GM19240 (cell line): ENCODE measurements at regions not wholly inside any gene's neighbourhood (a gene's known extent, or its start where the extent isn't known, plus 50 kb on each side); places are given as distances from the start of the nearest gene placed in this dataset.

Experiments
- DNase-seq: peaks from one replicate; pipeline ENCODE4 v3.0.0; 2011; ENCODE audit warnings: low spot score; ENCODE audit not compliant: insufficient read length

DNA sequence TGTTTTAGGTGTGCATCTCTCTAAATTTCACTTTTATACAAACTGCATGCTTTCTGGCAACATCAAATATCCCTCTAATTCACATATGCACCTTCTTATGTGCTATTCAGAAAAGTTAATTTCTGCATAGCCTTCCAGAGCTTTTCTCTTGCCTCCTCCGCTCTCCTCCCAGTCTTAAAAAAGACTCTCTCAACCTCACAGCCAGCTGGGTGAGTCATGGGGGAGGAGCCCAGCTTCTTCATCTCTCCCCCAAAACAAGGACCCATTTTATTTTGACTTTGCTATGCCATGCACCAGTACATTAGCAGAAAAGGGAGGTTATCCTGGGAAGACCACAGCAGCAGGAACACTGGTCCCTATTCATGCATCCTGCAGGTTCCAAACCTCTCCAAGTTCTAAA, 234.4 kb downstream of the KCNA4 start:
- no peak for DNase-seq

DNA sequence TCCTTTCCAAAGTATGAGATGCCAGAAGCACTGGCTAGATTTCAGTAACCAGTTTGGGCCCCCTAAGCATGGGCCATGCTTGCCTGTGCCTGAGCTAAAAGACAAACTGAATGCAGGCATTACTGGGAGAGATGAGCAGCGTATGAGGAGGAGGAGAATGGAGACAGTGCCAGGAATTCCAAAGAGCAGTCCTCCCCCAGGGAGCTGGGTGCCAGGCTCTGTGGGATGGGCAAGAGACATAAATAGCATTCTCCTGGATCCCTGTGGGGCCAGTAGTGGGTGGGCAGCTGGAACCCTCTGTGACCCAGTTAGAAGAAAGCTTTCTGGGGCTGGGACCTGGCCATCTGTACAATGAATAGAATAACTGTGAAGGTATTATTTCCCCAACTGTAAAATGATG, 235.6 kb downstream of the KCNA4 start:
- DNase-seq, result no peak

DNA sequence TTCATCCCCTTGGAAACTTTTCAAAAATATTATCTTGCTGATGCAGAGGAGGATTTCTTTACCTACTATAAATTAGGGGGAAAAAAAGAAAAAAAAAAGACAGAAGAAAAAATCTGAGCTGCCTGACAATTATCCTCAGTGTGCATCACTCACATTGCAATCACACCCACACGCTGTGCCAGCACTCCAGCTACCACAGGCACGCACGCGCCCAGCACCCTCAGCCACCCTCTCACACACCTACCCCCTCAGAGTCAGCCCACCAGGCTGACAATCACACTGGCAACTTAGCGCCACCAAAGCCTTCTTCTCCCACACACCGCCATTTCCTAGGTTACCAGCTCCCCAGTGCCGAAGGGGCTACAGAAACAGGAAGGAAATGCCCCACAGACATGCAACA, 236.1 kb downstream of the KCNA4 start:
- no peak for DNase-seq

DNA sequence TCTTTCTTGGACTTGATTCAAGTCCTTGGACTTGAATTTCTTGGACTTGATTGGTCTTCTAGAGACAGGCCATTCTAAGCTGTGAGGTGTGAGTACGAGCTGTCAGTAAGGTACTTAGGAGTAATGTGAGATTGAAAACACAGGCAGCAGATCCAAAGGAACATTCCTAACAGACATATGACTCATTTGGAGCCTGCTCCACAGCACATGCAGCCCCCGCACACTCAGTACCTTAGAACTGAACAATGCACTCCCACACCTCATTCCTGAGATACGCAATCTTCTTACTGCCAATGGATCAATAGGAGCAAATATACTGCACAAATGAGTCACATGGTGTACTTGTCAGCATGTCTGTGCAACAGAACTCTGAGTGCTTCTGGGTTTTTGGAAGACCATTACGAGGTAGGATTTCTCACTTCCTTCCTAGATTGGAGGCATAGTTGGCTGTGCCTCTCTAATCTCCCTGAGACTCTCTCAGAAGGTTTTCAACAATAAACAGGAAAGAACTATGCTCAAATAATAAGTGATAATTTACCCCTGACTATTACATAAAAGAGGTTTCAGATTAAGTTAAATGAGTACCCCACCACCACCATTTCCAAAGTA, 243.1 kb downstream of the KCNA4 start:
- DNase-seq, result no peak

DNA sequence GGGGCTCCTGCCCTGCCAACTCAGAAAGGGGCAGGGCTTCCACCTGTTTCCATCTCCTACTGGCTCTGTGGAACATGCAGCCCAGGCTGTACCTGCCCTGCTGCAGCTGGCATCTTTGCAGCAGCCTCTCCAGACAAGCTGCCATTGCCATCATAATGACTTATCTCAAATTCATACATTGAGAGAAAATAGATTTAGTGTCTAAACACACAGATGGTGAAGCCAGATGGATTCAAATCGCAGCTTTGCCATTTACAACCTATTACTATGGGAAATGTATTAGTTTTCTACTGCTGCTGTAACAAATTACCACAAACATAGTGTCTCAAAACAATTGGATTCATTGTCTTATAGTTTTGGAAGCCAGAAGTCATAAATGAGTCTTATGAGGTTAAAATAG, 260.0 kb downstream of the KCNA4 start:
- DNase-seq, result no peak

DNA sequence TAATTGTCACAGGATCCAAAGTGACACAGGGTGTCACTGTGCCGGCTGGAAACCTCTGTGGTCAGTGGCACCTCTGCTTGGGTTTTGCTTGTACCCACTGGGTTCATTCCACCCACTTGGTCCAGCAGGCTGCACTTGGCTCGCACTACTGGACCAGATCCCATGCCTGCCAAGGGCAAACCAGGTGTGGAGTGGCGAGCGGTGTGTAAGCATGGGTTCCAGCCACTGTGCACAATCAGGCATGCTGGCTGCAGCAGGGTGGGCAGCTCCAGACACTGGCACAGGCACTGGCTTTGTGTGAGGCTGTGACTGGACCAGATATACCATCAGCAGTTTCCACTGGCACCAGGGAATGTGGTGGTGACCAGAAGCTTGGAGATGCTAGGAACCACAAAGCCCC, 261.4 kb downstream of the KCNA4 start:
- no peak for DNase-seq

DNA sequence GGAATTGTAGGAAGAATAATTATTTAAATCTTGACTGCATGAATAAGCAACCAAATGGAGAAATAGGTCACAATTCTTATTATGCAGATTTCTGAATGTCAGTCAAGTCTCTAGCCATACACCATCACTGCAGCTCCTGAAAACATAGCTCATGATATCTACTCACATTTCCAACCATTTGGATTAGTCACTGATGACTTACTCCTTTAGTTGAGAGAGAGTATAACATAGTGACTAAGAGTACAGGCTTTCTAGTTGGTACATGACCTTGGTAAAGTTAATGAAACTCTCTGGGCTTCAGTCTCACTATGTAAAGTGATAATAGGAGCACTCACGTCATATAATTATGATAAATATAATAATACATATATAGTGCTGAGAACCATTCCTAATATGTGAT, 265.2 kb downstream of the KCNA4 start:
- no peak for DNase-seq

DNA sequence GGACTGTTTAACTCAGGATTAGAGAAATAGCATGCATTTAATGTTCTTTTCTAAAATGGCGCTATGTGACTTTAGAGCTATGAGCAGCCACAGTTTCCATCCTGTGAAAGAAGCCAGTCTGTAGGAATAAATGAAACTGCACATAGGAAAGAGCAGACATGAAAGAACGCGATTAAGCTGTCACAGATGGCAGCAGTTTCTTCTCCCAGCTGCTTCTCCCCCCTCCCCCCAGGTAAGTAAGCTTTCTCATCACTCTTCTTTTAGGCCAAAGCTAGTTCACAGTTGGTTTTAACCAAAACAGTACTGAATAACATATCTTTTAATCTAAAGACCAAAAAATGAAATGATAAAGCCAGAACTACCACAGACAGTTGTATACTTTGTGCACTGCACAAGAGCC, 266.4 kb downstream of the KCNA4 start:
- DNase-seq, result no peak

DNA sequence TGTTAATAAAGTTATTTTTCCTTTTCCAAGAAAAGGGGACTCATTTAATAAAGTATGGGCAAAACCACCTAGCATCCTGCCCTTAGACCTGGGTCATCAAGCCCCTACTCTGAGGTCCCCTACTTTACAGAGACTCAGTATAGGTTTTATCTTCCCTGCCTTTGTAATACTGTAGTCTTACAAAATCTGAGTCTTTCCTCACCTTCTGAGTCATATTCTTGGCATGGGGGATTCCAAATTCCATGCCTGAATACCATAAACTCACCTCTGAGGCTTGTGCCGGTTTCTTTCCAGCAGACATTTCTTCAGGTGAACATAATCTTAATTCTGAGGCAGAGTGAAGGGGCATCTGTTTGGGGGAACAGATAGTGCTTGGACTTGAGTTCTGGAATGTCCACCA, 282.5 kb downstream of the KCNA4 start:
- no peak for DNase-seq

DNA sequence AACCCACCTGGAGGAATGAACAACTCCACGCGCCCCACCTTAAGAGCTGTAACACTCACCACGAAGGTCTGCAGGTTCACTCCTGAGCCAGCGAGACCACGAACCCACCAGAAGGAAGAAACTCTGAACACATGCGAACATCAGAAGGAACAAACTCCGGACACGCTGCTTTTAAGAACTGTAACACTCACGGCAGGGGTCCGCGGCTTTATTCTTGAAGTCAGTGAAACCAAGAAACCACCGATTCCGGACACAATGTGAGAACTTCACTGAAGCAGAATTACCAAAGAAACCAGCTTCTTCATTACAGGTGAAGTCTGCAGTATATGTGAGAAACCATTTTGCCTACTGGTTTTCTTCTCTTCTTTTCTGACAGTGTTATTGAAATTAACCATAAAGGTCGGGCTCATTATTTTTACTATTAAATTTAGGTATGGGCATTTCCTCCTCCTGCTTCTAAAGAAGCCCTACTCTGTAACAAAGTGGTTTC, 303.0 kb downstream of the KCNA4 start:
- DNase-seq, result no peak

DNA sequence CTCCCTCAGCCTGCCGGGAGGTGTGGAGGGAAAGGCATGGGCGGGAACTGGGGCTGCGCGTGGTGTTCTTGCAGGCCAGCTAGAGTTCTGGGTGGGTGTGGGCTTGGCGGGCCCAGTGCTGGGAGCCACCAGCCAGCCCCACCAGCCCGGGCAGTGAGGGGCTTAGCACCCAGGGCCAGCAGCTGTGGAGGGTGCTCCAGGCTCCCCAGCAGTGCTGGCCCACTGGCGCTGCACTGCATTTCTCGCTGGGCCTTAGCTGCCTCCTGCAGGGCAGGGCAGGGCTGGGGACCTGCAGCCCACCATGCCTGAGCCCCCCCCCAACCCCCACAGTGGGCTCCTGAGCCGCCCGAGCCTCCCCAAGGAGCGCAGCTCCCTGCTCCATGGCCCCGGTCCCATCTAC, 304.2 kb downstream of the KCNA4 start:
- no peak for DNase-seq

DNA sequence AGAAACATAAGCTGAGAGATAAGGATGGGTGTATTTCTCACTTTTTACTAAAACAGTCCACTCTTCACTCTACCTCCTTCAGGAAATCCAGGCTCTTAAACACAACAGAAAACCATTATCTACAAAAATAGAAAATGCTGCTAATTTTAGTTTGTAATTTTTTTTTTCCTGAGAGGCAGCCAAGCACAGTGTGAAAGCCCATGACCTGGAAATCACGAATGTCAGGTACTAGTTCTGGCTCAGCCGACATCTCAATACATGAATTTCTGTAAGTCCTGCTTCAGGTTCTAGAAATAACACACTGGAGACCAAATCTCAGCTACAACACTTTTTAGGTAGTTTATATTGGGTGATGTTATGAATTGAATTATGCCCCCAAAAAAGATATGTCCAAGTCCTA, 308.9 kb downstream of the KCNA4 start:
- no peak for DNase-seq

DNA sequence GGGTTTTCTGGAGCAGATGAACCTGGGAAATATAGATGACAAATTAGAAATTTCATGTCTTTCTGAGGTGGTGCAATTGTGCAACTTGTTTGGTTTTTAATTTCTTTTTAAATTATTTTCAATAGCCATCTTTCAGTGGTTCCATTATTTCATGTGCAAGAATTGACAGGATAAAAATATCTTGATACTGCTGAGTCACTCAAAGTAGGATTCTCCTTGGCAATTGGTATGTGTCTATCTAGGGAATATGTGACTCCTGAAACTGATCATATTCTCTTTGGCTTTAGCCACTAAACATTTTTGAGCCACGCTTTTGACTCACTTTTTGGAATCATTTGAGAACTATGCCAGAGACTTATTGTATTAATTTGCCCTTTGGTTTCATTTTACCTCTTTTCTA, 331.5 kb downstream of the KCNA4 start:
- DNase-seq, result no peak

DNA sequence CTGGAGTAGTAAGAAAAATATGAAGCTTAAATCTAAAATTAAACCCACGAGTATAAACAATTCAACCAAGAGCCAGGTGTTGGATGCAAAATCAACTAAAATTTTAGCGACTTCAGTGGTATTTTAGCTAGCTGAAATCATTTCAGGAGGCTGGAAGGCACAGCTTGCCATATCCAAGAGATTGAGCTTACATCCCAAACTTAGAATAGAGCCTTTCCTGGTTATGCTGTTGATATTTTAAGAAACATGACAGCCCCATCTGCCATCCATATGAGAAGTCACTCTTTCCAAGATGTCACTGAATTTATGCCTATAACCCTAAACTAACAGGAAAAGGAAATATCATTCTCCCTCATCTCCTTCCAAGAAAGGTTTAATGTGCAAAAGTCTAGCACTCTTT, 334.0 kb downstream of the KCNA4 start:
- no peak for DNase-seq

DNA sequence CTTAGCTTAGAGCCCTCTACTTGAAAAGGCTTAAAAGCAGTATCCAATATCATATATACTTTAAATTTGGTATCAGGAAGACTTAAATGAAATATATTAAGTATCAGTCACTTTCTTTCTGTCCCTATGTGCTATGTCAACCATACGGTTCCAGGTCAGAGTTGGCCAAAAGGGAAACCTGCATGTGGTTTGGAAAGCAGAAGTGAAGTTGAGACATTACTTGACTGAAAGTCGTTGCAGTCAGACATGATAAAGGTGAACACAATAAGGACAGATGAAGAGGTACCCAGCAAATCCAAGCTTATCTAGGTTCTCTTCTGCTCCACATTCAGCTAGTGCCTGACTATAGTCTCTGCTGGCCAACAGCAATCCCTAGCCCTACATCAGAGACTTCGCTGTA, 336.8 kb downstream of the KCNA4 start:
- no peak for DNase-seq

DNA sequence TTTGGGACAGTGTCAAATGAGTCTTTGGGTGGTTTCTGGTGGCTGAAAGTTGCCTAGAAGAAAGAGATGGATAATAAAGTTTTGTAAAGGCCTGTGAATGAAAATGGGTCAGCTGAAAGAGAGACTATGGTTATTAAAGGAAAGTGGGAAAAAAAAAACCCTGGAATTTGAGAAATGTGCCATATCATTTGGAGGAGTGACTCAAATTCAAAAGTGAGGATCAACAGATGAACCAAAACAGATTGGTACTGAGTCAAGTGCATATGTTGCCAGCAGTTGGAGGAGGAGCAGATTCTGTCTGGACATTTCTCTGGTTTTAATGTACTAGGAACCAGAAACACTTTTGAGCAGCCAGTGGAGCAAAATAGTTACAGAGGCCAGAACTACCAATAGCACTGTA, 339.8 kb downstream of the KCNA4 start:
- no peak for DNase-seq

DNA sequence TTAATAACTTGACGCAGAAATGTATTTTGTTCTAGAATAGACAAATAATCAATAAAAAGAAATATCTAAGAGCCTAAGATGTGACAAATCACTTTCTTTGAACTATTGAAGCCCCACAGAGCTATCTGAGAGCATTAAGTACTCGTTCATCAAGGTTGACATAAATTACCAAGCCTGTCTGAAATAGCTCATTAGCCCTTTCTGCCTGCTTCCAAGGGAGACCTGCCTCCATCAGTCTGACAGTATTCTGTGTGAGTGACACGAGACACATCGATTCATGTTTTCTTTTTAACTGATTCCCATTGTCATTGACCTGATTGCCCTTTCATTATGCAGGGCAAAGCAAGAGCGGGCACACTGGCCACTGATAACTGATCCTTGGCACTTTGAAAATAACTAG, 347.5 kb downstream of the KCNA4 start:
- DNase-seq, result no peak

DNA sequence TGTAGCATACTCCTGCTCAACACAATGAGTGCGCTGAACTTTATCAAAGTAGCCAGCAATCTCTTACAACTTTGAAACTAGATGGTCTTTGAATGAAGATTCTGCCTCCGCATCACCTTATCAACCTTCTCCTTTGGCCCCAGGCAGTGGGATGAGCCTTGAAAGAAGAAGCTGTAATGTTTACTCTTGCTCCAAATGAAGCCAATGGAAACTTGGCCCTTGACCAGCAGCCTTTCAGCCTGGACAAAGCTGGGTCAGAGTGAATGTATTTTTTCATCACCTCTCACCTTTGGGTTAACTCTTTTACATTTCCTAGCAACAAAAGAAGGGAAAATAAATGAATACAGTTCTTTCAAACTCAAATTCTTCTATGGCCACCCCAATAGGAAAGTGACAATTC, 359.1 kb downstream of the KCNA4 start:
- no peak for DNase-seq

DNA sequence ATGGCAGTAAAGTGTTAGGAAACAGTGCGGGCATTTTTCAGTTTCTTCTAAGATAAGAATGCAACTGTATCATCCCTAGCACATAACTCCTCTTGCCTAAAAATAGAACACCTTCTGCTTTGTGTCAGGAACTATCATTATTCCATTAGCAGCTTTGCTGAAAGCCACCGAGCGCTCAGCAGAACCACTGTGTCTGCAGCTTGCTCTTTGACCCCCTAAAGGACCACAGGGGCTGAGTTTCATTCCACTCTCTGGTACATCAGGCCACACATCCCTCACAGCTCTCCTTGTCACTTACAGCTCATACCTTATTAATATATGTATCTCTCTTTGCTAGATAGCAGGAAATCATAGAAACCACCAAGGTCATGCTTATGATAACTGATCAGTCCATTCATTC, 360.2 kb downstream of the KCNA4 start:
- no peak for DNase-seq

DNA sequence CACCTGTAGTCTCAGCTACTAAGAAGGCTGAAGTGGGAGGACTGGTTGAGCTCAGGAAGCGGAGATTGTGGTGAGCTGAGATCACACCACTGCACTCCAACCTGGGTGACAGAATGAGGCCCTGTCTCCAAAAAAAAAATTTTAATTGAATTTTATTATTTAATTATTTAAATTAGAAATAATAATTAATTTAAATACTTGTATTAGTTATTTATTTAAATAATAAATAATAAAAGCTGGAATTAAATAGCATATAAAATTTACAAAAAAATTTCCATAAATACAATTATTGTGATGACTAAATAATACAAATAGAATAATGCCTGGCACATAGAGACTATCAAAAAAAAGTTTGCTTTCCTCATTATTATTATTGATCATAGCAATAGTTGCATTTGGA, 371.5 kb downstream of the KCNA4 start:
- no peak for DNase-seq

DNA sequence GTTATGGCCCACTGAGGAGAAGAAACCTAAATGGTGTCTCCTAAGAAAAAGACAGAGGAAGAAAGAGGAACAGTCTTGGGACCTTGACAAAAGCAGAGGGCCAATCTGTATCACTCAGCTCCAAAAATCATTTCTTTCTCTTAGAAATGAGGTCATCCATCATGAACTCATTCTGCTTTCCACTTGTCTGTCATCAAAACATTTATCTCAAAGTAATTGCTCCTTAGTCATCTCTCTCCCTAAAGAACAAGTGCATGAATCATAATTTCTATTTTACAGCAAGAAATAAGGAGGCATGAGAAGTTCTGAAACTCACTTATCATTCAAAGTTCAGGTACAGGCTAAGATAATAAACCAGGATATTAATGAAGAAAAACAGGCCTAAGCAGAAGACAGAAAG, 375.6 kb downstream of the KCNA4 start:
- no peak for DNase-seq

DNA sequence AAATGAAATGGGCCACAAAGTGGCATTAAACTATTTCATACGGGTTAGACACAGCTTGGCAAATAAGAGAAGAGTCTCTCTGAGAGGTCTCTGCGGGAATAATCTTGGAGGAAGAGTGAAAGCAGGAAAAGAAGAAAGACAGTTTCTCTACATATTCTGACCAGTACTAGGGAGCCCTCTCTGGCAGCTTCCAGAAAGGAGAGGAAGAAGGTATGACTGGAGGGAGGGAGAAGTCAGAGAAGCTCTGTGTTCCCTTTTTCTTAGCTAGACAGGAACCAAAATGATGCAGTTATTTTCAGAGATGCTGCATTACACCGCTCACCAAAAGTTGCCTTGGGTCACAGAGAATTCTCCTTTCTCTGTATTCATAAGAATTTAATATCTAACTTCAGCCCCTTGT, 382.1 kb downstream of the KCNA4 start:
- no peak for DNase-seq

DNA sequence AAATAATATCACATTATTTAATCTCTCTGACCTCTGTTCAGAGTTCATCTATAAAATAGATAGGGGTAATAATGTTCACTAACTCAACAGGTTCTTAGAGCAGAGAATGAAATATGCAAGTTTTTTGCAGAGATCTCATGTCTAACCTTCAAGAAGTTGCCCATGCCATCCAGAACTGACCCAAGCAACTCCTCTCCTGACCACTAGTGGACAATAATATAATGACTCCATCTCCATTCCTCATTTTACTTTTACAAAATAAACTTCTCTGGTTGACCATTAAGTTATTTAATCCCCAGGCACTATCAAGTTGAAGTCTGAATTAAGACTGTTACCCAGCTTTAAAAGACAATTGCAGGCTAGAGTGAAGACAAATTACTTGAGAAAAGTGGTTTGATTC, 382.6 kb downstream of the KCNA4 start:
- no peak for DNase-seq

DNA sequence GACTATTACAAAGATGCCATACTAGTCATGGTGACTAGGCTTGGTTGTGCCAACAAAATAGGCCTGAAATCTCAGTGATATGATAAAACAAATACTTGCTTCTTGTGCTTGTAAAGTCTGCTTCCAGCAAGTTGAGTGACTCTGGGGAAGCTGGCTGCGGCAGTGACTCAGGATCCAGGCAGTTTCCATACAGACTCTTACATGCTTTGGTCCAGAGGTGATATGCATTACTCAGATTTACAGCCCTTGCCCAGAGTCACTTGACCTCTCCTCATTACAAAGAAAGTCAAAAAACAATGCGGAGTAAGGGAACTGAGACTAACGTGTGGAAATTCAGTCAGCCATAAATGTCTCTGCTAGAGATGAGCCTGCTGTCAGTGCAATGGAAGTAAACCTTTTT, 387.5 kb downstream of the KCNA4 start:
- no peak for DNase-seq
